Transverse colon (tissue), 4 donors: ENCODE measurements at regions not wholly inside any gene's neighbourhood (a gene's known extent, or its start where the extent isn't known, plus 50 kb on each side); places are given as distances from the start of the nearest gene placed in this dataset.

Experiments
- POLR2AphosphoS5 ChIP-seq, 3 donors: sonication (generic); formaldehyde crosslinking; IDR thresholded peaks; one replicate each; pipeline ENCODE4 v1.6.1; 2016; ENCODE audit warnings: antibody characterized with exemption in 3 of 3
- TF ChIP-seq, protein P1 (sequence below), 5 experiments: fragments of 200-600 bp in 3 of 5; fragments of 450-650 bp in 2 of 5; sonication (generic) in 3 of 5; IDR thresholded peaks; 1 replicate in 2 of 5; 2 replicates in 3 of 5; pipeline ENCODE4 v1.5.1; 2016 to 2017; ENCODE audit warnings: antibody characterized with exemption in 5 of 5, inconsistent platforms in 3 of 5, mild to moderate bottlenecking in 2 of 5, moderate library complexity in 1 of 5

DNA sequence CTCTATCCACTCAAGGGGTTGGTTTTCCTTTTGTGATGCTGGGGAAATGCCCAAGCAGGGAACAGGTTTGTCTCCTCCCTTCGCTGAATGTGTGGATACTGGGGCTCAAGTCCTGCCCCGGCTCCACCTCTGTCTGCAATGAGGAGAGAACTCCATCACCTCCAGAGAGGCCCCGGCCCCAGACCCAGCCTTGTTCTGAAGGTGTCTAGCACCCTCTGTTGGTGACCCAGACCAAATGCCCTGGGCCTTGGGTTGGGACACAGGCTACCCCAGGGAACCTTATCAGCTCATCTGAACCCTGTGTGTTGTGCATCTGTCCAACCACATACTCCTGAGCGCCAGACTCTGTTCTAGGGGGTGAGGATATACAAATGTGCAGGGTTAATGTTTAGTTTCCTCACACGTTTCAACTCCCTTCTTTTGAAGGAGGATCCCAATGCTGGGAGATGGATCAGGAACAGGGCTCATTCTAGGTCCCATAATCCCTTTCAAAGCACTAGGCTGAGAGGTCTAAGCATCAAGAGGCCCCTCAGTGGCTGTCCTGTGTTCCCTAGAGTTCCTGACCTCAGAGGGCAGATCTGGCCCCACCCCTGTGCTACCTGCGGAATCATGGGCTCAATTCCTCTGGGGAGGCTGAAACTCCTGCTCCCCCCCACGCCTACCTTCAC lies 112.5 kb upstream of the SLC7A1 start:
- no peak for TF ChIP-seq POLR2AphosphoS5 (IDR thresholded peaks at IDR 0.05)
- TF ChIP-seq, protein P1, sequence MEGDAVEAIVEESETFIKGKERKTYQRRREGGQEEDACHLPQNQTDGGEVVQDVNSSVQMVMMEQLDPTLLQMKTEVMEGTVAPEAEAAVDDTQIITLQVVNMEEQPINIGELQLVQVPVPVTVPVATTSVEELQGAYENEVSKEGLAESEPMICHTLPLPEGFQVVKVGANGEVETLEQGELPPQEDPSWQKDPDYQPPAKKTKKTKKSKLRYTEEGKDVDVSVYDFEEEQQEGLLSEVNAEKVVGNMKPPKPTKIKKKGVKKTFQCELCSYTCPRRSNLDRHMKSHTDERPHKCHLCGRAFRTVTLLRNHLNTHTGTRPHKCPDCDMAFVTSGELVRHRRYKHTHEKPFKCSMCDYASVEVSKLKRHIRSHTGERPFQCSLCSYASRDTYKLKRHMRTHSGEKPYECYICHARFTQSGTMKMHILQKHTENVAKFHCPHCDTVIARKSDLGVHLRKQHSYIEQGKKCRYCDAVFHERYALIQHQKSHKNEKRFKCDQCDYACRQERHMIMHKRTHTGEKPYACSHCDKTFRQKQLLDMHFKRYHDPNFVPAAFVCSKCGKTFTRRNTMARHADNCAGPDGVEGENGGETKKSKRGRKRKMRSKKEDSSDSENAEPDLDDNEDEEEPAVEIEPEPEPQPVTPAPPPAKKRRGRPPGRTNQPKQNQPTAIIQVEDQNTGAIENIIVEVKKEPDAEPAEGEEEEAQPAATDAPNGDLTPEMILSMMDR (IDR thresholded peaks at IDR 0.05), result peak; percentile 38 to 62 (median 52)
